Testis (tissue), 2 donors: ENCODE measurements at regions not wholly inside any gene's neighbourhood (a gene's known extent, or its start where the extent isn't known, plus 50 kb on each side); places are given as distances from the start of the nearest gene placed in this dataset.

ENCODE experiments used
- DNase-seq: peaks from one replicate; pipeline ENCODE4 v3.0.0-alpha.2; 2019
- H3K27ac ChIP-seq, 2 donors: fragments of 200-600 bp; sonication (generic); one replicate each; pipeline ENCODE4 v1.5.1; 2019
- H3K27me3 ChIP-seq: fragments of 200-600 bp; sonication (generic); one replicate; pipeline ENCODE4 v1.5.1; 2019
- H3K36me3 ChIP-seq: fragments of 200-600 bp; sonication (generic); one replicate; pipeline ENCODE4 v1.5.1; 2017; ENCODE audit warnings: low read depth; ENCODE audit errors: missing control alignments
- H3K4me1 ChIP-seq: fragments of 200-600 bp; sonication (generic); one replicate; pipeline ENCODE4 v1.5.1; 2019
- H3K4me3 ChIP-seq, 2 donors: fragments of 200-600 bp; sonication (generic); one replicate each; pipeline ENCODE4 v1.5.1; 2017 to 2019
- H3K9me3 ChIP-seq: fragments of 200-600 bp; sonication (generic); one replicate; pipeline ENCODE4 v1.5.1; 2017
- POLR2A ChIP-seq: fragments of 450-650 bp; IDR thresholded peaks from one replicate; pipeline ENCODE4 v1.6.1; 2017; ENCODE audit warnings: antibody characterized with exemption, mild to moderate bottlenecking, moderate library complexity
- WGBS, 2 donors: methylation state at CpG; one replicate each; pipeline ENCODE4 v1.1.5; 2018; 5-methylcytosine and 5-hydroxymethylcytosine counted together
- intact Hi-C: fragments of 100-400 bp; cut with DNase I; formaldehyde crosslinking; loops from one replicate; pipeline ENCODE4 v1.15.1; 2023; ENCODE audit warnings: low total_unique reads
- TF ChIP-seq, protein P1 (sequence below), 3 experiments: fragments of 450-650 bp in 2 of 3; fragments of 200-600 bp in 1 of 3; sonication (generic) in 1 of 3; IDR thresholded peaks; one replicate each; pipeline ENCODE4 v1.5.1; 2016 to 2019; ENCODE audit warnings: antibody characterized with exemption in 3 of 3, mild to moderate bottlenecking in 2 of 3, moderate library complexity in 1 of 3

- H3K27ac ChIP-seq, result no peak overlapping the region
- H3K27me3 ChIP-seq, result no peaks in the 10 kb centered on the region
- no peaks in the 10 kb centered on the region for H3K9me3 ChIP-seq
- TF ChIP-seq, protein P1, sequence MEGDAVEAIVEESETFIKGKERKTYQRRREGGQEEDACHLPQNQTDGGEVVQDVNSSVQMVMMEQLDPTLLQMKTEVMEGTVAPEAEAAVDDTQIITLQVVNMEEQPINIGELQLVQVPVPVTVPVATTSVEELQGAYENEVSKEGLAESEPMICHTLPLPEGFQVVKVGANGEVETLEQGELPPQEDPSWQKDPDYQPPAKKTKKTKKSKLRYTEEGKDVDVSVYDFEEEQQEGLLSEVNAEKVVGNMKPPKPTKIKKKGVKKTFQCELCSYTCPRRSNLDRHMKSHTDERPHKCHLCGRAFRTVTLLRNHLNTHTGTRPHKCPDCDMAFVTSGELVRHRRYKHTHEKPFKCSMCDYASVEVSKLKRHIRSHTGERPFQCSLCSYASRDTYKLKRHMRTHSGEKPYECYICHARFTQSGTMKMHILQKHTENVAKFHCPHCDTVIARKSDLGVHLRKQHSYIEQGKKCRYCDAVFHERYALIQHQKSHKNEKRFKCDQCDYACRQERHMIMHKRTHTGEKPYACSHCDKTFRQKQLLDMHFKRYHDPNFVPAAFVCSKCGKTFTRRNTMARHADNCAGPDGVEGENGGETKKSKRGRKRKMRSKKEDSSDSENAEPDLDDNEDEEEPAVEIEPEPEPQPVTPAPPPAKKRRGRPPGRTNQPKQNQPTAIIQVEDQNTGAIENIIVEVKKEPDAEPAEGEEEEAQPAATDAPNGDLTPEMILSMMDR (IDR thresholded peaks at IDR 0.05), result no peak
- TF ChIP-seq POLR2A, result no peak
- no peaks in the 10 kb centered on the region for H3K36me3 ChIP-seq
- H3K4me3 ChIP-seq, result no peak overlapping the region
- no peak for DNase-seq
- intact Hi-C loops, result no loop called here
- H3K4me1 ChIP-seq, result no peaks in the 10 kb centered on the region
Measured at GRCh38 chr5:89233462-89233861, 350.5 kb upstream of the MEF2C start.

GRCh38 chr5:89232139-89232603 is 349.2 kb upstream of the MEF2C start:
- Histone ChIP-seq H3K36me3 (no peaks in the 10 kb centered on the region), H3K4me3 (no peak overlapping the region), H3K27ac (no peak overlapping the region), H3K27me3 (no peaks in the 10 kb centered on the region), H3K9me3 (no peaks in the 10 kb centered on the region), H3K4me1 (no peaks in the 10 kb centered on the region)
- TF ChIP-seq POLR2A, result no peak
- TF ChIP-seq, protein P1 (IDR thresholded peaks at IDR 0.05), result no peak
- no peak for DNase-seq
- WGBS, 2 donors, result 83 to 87% methylated on average over 3 of the region's 3 CpGs
- intact Hi-C loops, result no loop called here

- no peaks in the 10 kb centered on the region for H3K9me3 ChIP-seq
- WGBS, 2 donors, result 97 to 100% methylated on average over 1 to 2 of the region's 2 CpGs
- H3K27me3 ChIP-seq, result no peaks in the 10 kb centered on the region
- intact Hi-C loops, result no loop called here
- H3K4me1 ChIP-seq, result no peaks in the 10 kb centered on the region
- no peak for TF ChIP-seq POLR2A
- TF ChIP-seq, protein P1 (IDR thresholded peaks at IDR 0.05), result no peak
- no peaks in the 10 kb centered on the region for H3K36me3 ChIP-seq
- H3K4me3 ChIP-seq, result no peak overlapping the region
- no peak for DNase-seq
- no peak overlapping the region for H3K27ac ChIP-seq
Measured at GRCh38 chr5:89230178-89230577, 347.2 kb upstream of the MEF2C start.

GRCh38 chr5:89229331-89230070 is 346.5 kb upstream of the MEF2C start:
- H3K36me3 ChIP-seq, result no peaks in the 10 kb centered on the region
- H3K9me3 ChIP-seq, result no peaks in the 10 kb centered on the region
- no peak overlapping the region for H3K27ac ChIP-seq
- no peak for DNase-seq
- no peak overlapping the region for H3K4me3 ChIP-seq
- no peaks in the 10 kb centered on the region for H3K4me1 ChIP-seq
- 99 to 100% methylated on average over 2 to 8 of the region's 8 CpGs for WGBS, 2 donors
- TF ChIP-seq, protein P1 (IDR thresholded peaks at IDR 0.05), result no peak
- no peak for TF ChIP-seq POLR2A
- H3K27me3 ChIP-seq, result no peaks in the 10 kb centered on the region
- intact Hi-C loops, result no loop called here

GRCh38 chr5:89228355-89228754 is 345.4 kb upstream of the MEF2C start:
- H3K9me3 ChIP-seq, result no peaks in the 10 kb centered on the region
- H3K27me3 ChIP-seq, result no peaks in the 10 kb centered on the region
- intact Hi-C loops, result no loop called here
- H3K36me3 ChIP-seq, result no peaks in the 10 kb centered on the region
- no peaks in the 10 kb centered on the region for H3K4me1 ChIP-seq
- no peak for TF ChIP-seq POLR2A
- TF ChIP-seq, protein P1 (IDR thresholded peaks at IDR 0.05), result no peak
- DNase-seq, result no peak
- no peak overlapping the region for H3K27ac ChIP-seq
- H3K4me3 ChIP-seq, result no peak overlapping the region
- WGBS, 2 donors, result 90 to 96% methylated on average over 1 of the region's 1 CpG
